ENCODE measurements at regions not wholly inside any gene's neighbourhood (a gene's known extent, or its start where the extent isn't known, plus 50 kb on each side); places are given as distances from the start of the nearest gene placed in this dataset.

- Histone ChIP-seq H3K4me2 (ENCODE audit: insufficient read depth in 1 of 2, low read depth in 2 of 2, low read length in 2 of 2) (no peak overlapping the region), H3K79me2 (ENCODE audit: control insufficient read depth in 1 of 2, insufficient read depth in 2 of 2, low read length in 2 of 2) (no peaks in the 10 kb centered on the region), H4K8ac (ENCODE audit: extremely low read depth, insufficient read depth, low read length) (no peak overlapping the region), H3K56ac (replicated peaks; ENCODE audit: insufficient read length, low read depth, low read length) (no peak overlapping the region), H3K9ac (replicated peaks in 1 of 4; ENCODE audit: extremely low read depth in 1 of 4, low read depth in 3 of 4, low read length in 3 of 4) (no peak overlapping the region), H3K27me3 (replicated peaks in 1 of 4; ENCODE audit: control insufficient read depth in 3 of 4, extremely low read depth in 1 of 4, insufficient read depth in 3 of 4, low read length in 3 of 4) (no peaks in the 10 kb centered on the region), H3K23me2 (ENCODE audit: low read depth, low read length) (no peaks in the 10 kb centered on the region), H4K20me1 (replicated peaks in 1 of 2; ENCODE audit: control insufficient read depth in 1 of 2, insufficient read depth in 2 of 2, low read length in 2 of 2) (no peaks in the 10 kb centered on the region), H3K27ac (ENCODE audit: low read depth, low read length) (no peak overlapping the region), H4K91ac (replicated peaks; ENCODE audit: insufficient read length, low read length) (no peak overlapping the region), H3K4me3 (ENCODE audit: extremely low read depth in 1 of 4, insufficient read depth in 2 of 4, low read depth in 3 of 4, low read length in 4 of 4) (no peak overlapping the region), H2AK5ac (ENCODE audit: low read depth, low read length) (no peak overlapping the region), H3K9me3 (ENCODE audit: insufficient read depth in 2 of 2, low read depth in 1 of 2, low read length in 1 of 2) (no peaks in the 10 kb centered on the region), H2BK15ac (ENCODE audit: low read length) (no peak overlapping the region), H3K14ac (ENCODE audit: insufficient read length) (no peak overlapping the region), H2BK120ac (replicated peaks; ENCODE audit: low read depth, low read length) (no peak overlapping the region), H3K23ac (ENCODE audit: insufficient read length) (no peak overlapping the region), H3K18ac (ENCODE audit: extremely low read depth, low read length) (no peak overlapping the region), H3K36me3 (ENCODE audit: control insufficient read depth in 2 of 4, insufficient read depth in 4 of 4, low read length in 3 of 4) (no peaks in the 10 kb centered on the region), H2AFZ (ENCODE audit: low read length) (no peak overlapping the region), H3K4me1 (replicated peaks in 1 of 4; ENCODE audit: control insufficient read depth in 3 of 4, insufficient read depth in 4 of 4, low read length in 3 of 4) (no peaks in the 10 kb centered on the region), H2BK5ac (ENCODE audit: low read depth, low read length) (no peak overlapping the region), H4K5ac (ENCODE audit: insufficient read length, low read depth, low read length) (no peak overlapping the region), H3K4ac (replicated peaks; ENCODE audit: insufficient read length, low read depth, low read length) (no peak overlapping the region), H3K79me1 (ENCODE audit: low read depth, low read length) (no peaks in the 10 kb centered on the region), H2BK12ac (ENCODE audit: low read depth, low read length) (no peak overlapping the region), H2BK20ac (ENCODE audit: low read length) (no peak overlapping the region)
- peak; percentile 43 to 81 for DNase-seq (ENCODE audit: low read depth in 1 of 2, low spot score in 2 of 2)
- FAIRE-seq, result peak; percentile 78
- no peak for TF ChIP-seq SP2 (IDR thresholded peaks at IDR 0.05; ENCODE audit: low read length)
- no peak for TF ChIP-seq POLR2AphosphoS5 (IDR thresholded peaks at IDR 0.05; ENCODE audit: low read depth, low read length)
- TF ChIP-seq CEBPB (IDR thresholded peaks at IDR 0.05; ENCODE audit: low read depth, low read length), result no peak
- TF ChIP-seq RAD21 (IDR thresholded peaks at IDR 0.05 in 1 of 2, conservative IDR thresholded peaks at IDR 0.05 in 1 of 2; ENCODE audit: low read depth in 2 of 2, low read length in 2 of 2), result peak; percentile 95 to 98
- no peak for TF ChIP-seq CBX8 (IDR thresholded peaks at IDR 0.05; ENCODE audit: borderline replicate concordance, low read depth, low read length)
- no peak for TF ChIP-seq SUZ12 (IDR thresholded peaks at IDR 0.05; ENCODE audit: low read length)
- no peak for TF ChIP-seq TCF12 (IDR thresholded peaks at IDR 0.05; ENCODE audit: low read depth, low read length)
- no peak for TF ChIP-seq ZNF274 (IDR thresholded peaks at IDR 0.05; ENCODE audit: borderline replicate concordance, extremely low read depth, low read length)
- TF ChIP-seq CTCF (IDR thresholded peaks at IDR 0.05; ENCODE audit: control extremely low read depth in 1 of 3, insufficient read depth in 1 of 3, low read depth in 1 of 3, low read length in 3 of 3), result peak; percentile 53 to 84 (median 83)
- TF ChIP-seq YY1 (IDR thresholded peaks at IDR 0.05; ENCODE audit: low read depth, low read length), result no peak
- no peak for TF ChIP-seq JUN (IDR thresholded peaks at IDR 0.05; ENCODE audit: low read depth, low read length)
- ChIA-PET POLR2A (ENCODE audit: partially characterized antibody) (no interaction called here), CTCF (ENCODE audit: partially characterized antibody) (interaction anchor here (0.6 to 2.7 kb wide), 46 partner anchors 9 to 1039 kb away, joined by 3 to 31 read pairs (median 3); partner anchors contain the start of gene GHR)
- 32% methylated on average over 4 of the region's 4 CpGs; no CpG with 5 or more reads in 1 of the 2 experiments for WGBS, 2 experiments (ENCODE audit: extremely low coverage in 1 of 2, insufficient coverage in 1 of 2, insufficient read length in 1 of 2, insufficient replicate concordance in 2 of 2, low coverage in 1 of 2, low lambda C conversion rate in 2 of 2, missing lambda C conversion rate in 1 of 2)
These were observed 77.7 kb upstream of the SELENOP start for GRCh38 chr5:42889311-42889933.
